Tibial artery (tissue), 4 donors: ENCODE measurements at regions not wholly inside any gene's neighbourhood (a gene's known extent, or its start where the extent isn't known, plus 50 kb on each side); places are given as distances from the start of the nearest gene placed in this dataset.

Source experiments
- DNase-seq, 2 donors: peaks; one replicate each; pipeline ENCODE4 v3.0.0-alpha.2; 2019
- H3K27ac ChIP-seq, 2 donors: fragments of 200-600 bp; sonication (generic) in 1 of 2; 1 replicate in 1 of 2; 2 replicates in 1 of 2; pipeline ENCODE4 v1.5.1; 2018 to 2019; ENCODE audit warnings: mild to moderate bottlenecking in 1 of 2
- H3K27me3 ChIP-seq, 2 donors: fragments of 200-600 bp; sonication (generic) in 1 of 2; one replicate each; pipeline versions ENCODE4 v1.5.1 to v1.6.0; 2016 to 2019
- H3K36me3 ChIP-seq, 3 donors: fragments of 200-600 bp; sonication (generic) in 2 of 3; one replicate each; pipeline ENCODE4 v1.5.1; 2016 to 2019; ENCODE audit warnings: mild to moderate bottlenecking in 2 of 3
- H3K4me1 ChIP-seq, 4 donors: fragments of 200-600 bp; sonication (generic) in 2 of 4; 1 replicate in 3 of 4; 2 replicates in 1 of 4; pipeline ENCODE4 v1.5.1; 2016 to 2019
- H3K4me3 ChIP-seq, 2 donors: fragments of 200-600 bp; sonication (generic) in 1 of 2; 1 replicate in 1 of 2; 2 replicates in 1 of 2; pipeline ENCODE4 v1.5.1; 2018 to 2019; ENCODE audit warnings: mild to moderate bottlenecking in 2 of 2
- H3K9me3 ChIP-seq, 3 donors: fragments of 200-600 bp; sonication (generic) in 1 of 3; one replicate each; pipeline ENCODE4 v1.5.1; 2016 to 2019
- CTCF ChIP-seq, 2 experiments: fragments of 200-600 bp in 1 of 2; fragments of 450-650 bp in 1 of 2; IDR thresholded peaks; one replicate each; pipeline ENCODE4 v1.5.1; 2017 to 2019; ENCODE audit warnings: antibody characterized with exemption in 2 of 2, mild to moderate bottlenecking in 1 of 2, moderate library complexity in 1 of 2
- intact Hi-C: fragments of 100-400 bp; cut with DNase I; formaldehyde crosslinking; loops from one replicate; pipeline ENCODE4 v1.15.0; 2023; ENCODE audit warnings: low total_unique reads

GRCh38 chr6:40642837-40643236 lies 55.7 kb upstream of the LRFN2 start:
- DNase-seq: no peak
- no peaks in the 10 kb centered on the region for H3K36me3 ChIP-seq
- intact Hi-C loops: no loop called here

GRCh38 chr6:40642190-40642589 lies 55.0 kb upstream of the LRFN2 start:
- H3K9me3 ChIP-seq: peaks cover 0 to 6% (median 0%) of the 10 kb centered on the region in 3 donors
- no peak for DNase-seq
- H3K27me3 ChIP-seq: peaks cover 0 to 25% of the 10 kb centered on the region in 2 donors
- H3K4me1 ChIP-seq: peaks cover 0 to 5% (median 0%) of the 10 kb centered on the region in 4 donors
- no peaks in the 10 kb centered on the region for H3K36me3 ChIP-seq
- intact Hi-C loops: no loop called here
- no peak for TF ChIP-seq CTCF (IDR thresholded peaks at IDR 0.05)
- no peak overlapping the region for H3K27ac ChIP-seq
- H3K4me3 ChIP-seq: no peak overlapping the region

More at GRCh38 chr6:40642837-40643236, 55.7 kb upstream of the LRFN2 start:
- H3K9me3 ChIP-seq: peaks cover 0 to 6% (median 0%) of the 10 kb centered on the region in 3 donors
- H3K27ac ChIP-seq: no peak overlapping the region
- H3K27me3 ChIP-seq: peaks cover 0 to 25% of the 10 kb centered on the region in 2 donors
- H3K4me3 ChIP-seq: no peak overlapping the region
- no peak for TF ChIP-seq CTCF (IDR thresholded peaks at IDR 0.05)
- peaks cover 0 to 5% (median 0%) of the 10 kb centered on the region in 4 donors for H3K4me1 ChIP-seq

GRCh38 chr6:40640599-40641227 lies 53.5 kb upstream of the LRFN2 start:
- TF ChIP-seq CTCF (IDR thresholded peaks at IDR 0.05): no peak
- intact Hi-C loops: no loop called here
- Histone ChIP-seq H3K4me1 (peaks cover 0 to 5% (median 0%) of the 10 kb centered on the region in 4 donors), H3K27ac (no peak overlapping the region), H3K27me3 (peaks cover 0 to 21% of the 10 kb centered on the region in 2 donors), H3K9me3 (peaks cover 0 to 6% (median 0%) of the 10 kb centered on the region in 3 donors), H3K36me3 (no peaks in the 10 kb centered on the region), H3K4me3 (no peak overlapping the region)
- no peak for DNase-seq
